ENCODE measurements at regions not wholly inside any gene's neighbourhood (a gene's known extent, or its start where the extent isn't known, plus 50 kb on each side); places are given as distances from the start of the nearest gene placed in this dataset.

- Mint-ChIP-seq H3K27ac (ENCODE audit: unreplicated experiment) (no peak overlapping the region), H3K4me1 (ENCODE audit: unreplicated experiment) (no peaks in the 10 kb centered on the region), H3K9me3 (ENCODE audit: unreplicated experiment) (no peaks in the 10 kb centered on the region), H3K36me3 (ENCODE audit: unreplicated experiment) (no peaks in the 10 kb centered on the region), H3K4me3 (ENCODE audit: unreplicated experiment) (no peak overlapping the region), H3K27me3 (ENCODE audit: unreplicated experiment) (peaks cover 26% of the 10 kb centered on the region)
- DNase-seq (ENCODE audit: extremely low spot score, unreplicated experiment) = no peak
- TF ChIP-seq CTCF (IDR thresholded peaks at IDR 0.05) = no peak
Measured at GRCh38 chr2:40548521-40548920, 96.6 kb upstream of the SLC8A1 start.

- Mint-ChIP-seq H3K9me3 (ENCODE audit: unreplicated experiment) (no peaks in the 10 kb centered on the region), H3K36me3 (ENCODE audit: unreplicated experiment) (no peaks in the 10 kb centered on the region), H3K27ac (ENCODE audit: unreplicated experiment) (no peak overlapping the region), H3K4me3 (ENCODE audit: unreplicated experiment) (no peak overlapping the region), H3K4me1 (ENCODE audit: unreplicated experiment) (no peaks in the 10 kb centered on the region), H3K27me3 (ENCODE audit: unreplicated experiment) (peaks cover 27% of the 10 kb centered on the region)
- no peak for TF ChIP-seq CTCF (IDR thresholded peaks at IDR 0.05)
- DNase-seq (ENCODE audit: extremely low spot score, unreplicated experiment) = no peak
Measured at GRCh38 chr2:40550085-40550484, 98.2 kb upstream of the SLC8A1 start.

- Mint-ChIP-seq H3K27ac (ENCODE audit: unreplicated experiment) (no peak overlapping the region), H3K4me1 (ENCODE audit: unreplicated experiment) (no peaks in the 10 kb centered on the region), H3K36me3 (ENCODE audit: unreplicated experiment) (no peaks in the 10 kb centered on the region), H3K27me3 (ENCODE audit: unreplicated experiment) (peaks cover 30% of the 10 kb centered on the region), H3K4me3 (ENCODE audit: unreplicated experiment) (no peak overlapping the region), H3K9me3 (ENCODE audit: unreplicated experiment) (no peaks in the 10 kb centered on the region)
- no peak for DNase-seq (ENCODE audit: extremely low spot score, unreplicated experiment)
- no peak for TF ChIP-seq CTCF (IDR thresholded peaks at IDR 0.05)
Measured at GRCh38 chr2:40551081-40551480, 99.2 kb upstream of the SLC8A1 start.

- peak; percentile 90 for TF ChIP-seq CTCF (IDR thresholded peaks at IDR 0.05)
- Mint-ChIP-seq H3K4me1 (ENCODE audit: unreplicated experiment) (no peaks in the 10 kb centered on the region), H3K4me3 (ENCODE audit: unreplicated experiment) (no peak overlapping the region), H3K36me3 (ENCODE audit: unreplicated experiment) (no peaks in the 10 kb centered on the region), H3K27ac (ENCODE audit: unreplicated experiment) (no peak overlapping the region), H3K27me3 (ENCODE audit: unreplicated experiment) (peaks cover 32% of the 10 kb centered on the region), H3K9me3 (ENCODE audit: unreplicated experiment) (no peaks in the 10 kb centered on the region)
- no peak for DNase-seq (ENCODE audit: extremely low spot score, unreplicated experiment)
Measured at GRCh38 chr2:40554665-40555294, 102.9 kb upstream of the SLC8A1 start.

- no peak for DNase-seq (ENCODE audit: extremely low spot score, unreplicated experiment)
- Mint-ChIP-seq H3K4me1 (ENCODE audit: unreplicated experiment) (no peaks in the 10 kb centered on the region), H3K4me3 (ENCODE audit: unreplicated experiment) (no peak overlapping the region)
Measured at GRCh38 chr2:40556293-40556692, 104.4 kb upstream of the SLC8A1 start.

More at GRCh38 chr2:40556293-40556692, 104.4 kb upstream of the SLC8A1 start:
- H3K27me3 Mint-ChIP-seq (ENCODE audit: unreplicated experiment) = peaks cover 34% of the 10 kb centered on the region
- H3K27ac Mint-ChIP-seq (ENCODE audit: unreplicated experiment) = no peak overlapping the region
- no peaks in the 10 kb centered on the region for H3K9me3 Mint-ChIP-seq (ENCODE audit: unreplicated experiment)
- no peaks in the 10 kb centered on the region for H3K36me3 Mint-ChIP-seq (ENCODE audit: unreplicated experiment)
- no peak for TF ChIP-seq CTCF (IDR thresholded peaks at IDR 0.05)
